GM18909 (cell line): ENCODE measurements at regions not wholly inside any gene's neighbourhood (a gene's known extent, or its start where the extent isn't known, plus 50 kb on each side); places are given as distances from the start of the nearest gene placed in this dataset.

ENCODE experiments used
- ATAC-seq: cut with Tn5 transposase; IDR thresholded peaks from one replicate; pipeline ENCODE4 v1.9.1; 2021; ENCODE audit warnings: mild to moderate bottlenecking; ENCODE audit not compliant: unreplicated experiment, poor library complexity

- ATAC-seq: no peak
These were observed 91.3 kb upstream of the FAM171A1 start for GRCh38 chr10:15462253-15462897.

GRCh38 chr10:15461353-15462108 lies 90.4 kb upstream of the FAM171A1 start:
- ATAC-seq: no peak

- no peak for ATAC-seq
These were observed 89.6 kb upstream of the FAM171A1 start for GRCh38 chr10:15460661-15461060.

- ATAC-seq: no peak
These were observed 88.1 kb upstream of the FAM171A1 start for GRCh38 chr10:15459218-15459617.

GRCh38 chr10:15457382-15457781 lies 86.3 kb upstream of the FAM171A1 start:
- no peak for ATAC-seq

- no peak for ATAC-seq
These were observed 84.4 kb upstream of the FAM171A1 start for GRCh38 chr10:15455456-15455855.

GRCh38 chr10:15453926-15454325 lies 82.8 kb upstream of the FAM171A1 start:
- no peak for ATAC-seq

- ATAC-seq: no peak
These were observed 82.4 kb upstream of the FAM171A1 start for GRCh38 chr10:15453457-15453856.

- no peak for ATAC-seq
These were observed 81.5 kb upstream of the FAM171A1 start for GRCh38 chr10:15452545-15452944.

- ATAC-seq: no peak
These were observed 80.3 kb upstream of the FAM171A1 start for GRCh38 chr10:15451137-15452094.

- ATAC-seq: no peak
These were observed 77.5 kb upstream of the FAM171A1 start for GRCh38 chr10:15448598-15448997.

GRCh38 chr10:15445006-15445390 lies 73.9 kb upstream of the FAM171A1 start:
- no peak for ATAC-seq

GRCh38 chr10:15444105-15445005 lies 73.3 kb upstream of the FAM171A1 start:
- no peak for ATAC-seq

- no peak for ATAC-seq
These were observed 71.0 kb upstream of the FAM171A1 start for GRCh38 chr10:15442056-15442455.

- ATAC-seq: no peak
These were observed 69.2 kb upstream of the FAM171A1 start for GRCh38 chr10:15440204-15440711.

- no peak for ATAC-seq
These were observed 68.3 kb upstream of the FAM171A1 start for GRCh38 chr10:15439341-15439842.

GRCh38 chr10:15436696-15437095 lies 65.6 kb upstream of the FAM171A1 start:
- ATAC-seq: no peak

- peak; percentile 58 for ATAC-seq
These were observed 62.9 kb upstream of the FAM171A1 start for GRCh38 chr10:15433850-15434537.

- ATAC-seq: no peak
These were observed 61.2 kb upstream of the FAM171A1 start for GRCh38 chr10:15432266-15432665.
